HFF-Myc (cell line): ENCODE measurements at regions not wholly inside any gene's neighbourhood (a gene's known extent, or its start where the extent isn't known, plus 50 kb on each side); places are given as distances from the start of the nearest gene placed in this dataset.

ENCODE experiments used
- DNase-seq: peaks from one replicate; pipeline ENCODE4 v3.0.0-alpha.2; 2011; ENCODE audit warnings: low read depth; ENCODE audit errors: extremely low read depth
- H3K4me3 ChIP-seq: replicated peaks from 2 replicates; pipeline ENCODE4 v1.5.1; 2011; ENCODE audit warnings: low read depth, mild to moderate bottlenecking, control low read depth, low read length
- TF ChIP-seq, protein P1 (sequence below): IDR thresholded peaks from 2 replicates; pipeline ENCODE4 v1.5.1; 2012; ENCODE audit warnings: mild to moderate bottlenecking, low read depth, low read length, control low read depth; ENCODE audit errors: missing control alignments

DNA sequence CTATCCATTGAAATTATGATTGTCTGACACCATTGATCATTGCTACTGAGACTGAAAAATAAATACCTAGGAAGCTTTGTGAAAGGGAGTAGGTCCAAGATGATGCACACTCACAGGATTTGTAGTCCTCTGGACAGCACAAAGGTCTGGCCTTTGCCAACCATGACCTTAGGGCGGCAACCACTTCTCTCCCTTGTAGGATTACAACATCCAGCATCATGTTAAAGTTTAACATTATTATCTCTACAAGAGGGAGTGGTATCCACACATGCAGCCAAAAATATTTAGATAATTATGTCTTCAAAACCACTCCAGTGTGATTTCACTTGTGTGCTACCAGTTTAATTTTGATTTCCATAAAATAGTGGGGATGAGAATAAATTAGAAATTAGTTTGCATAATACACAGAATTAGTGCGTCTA is 51.1 kb upstream of the NHSL1 start:
- TF ChIP-seq, protein P1, sequence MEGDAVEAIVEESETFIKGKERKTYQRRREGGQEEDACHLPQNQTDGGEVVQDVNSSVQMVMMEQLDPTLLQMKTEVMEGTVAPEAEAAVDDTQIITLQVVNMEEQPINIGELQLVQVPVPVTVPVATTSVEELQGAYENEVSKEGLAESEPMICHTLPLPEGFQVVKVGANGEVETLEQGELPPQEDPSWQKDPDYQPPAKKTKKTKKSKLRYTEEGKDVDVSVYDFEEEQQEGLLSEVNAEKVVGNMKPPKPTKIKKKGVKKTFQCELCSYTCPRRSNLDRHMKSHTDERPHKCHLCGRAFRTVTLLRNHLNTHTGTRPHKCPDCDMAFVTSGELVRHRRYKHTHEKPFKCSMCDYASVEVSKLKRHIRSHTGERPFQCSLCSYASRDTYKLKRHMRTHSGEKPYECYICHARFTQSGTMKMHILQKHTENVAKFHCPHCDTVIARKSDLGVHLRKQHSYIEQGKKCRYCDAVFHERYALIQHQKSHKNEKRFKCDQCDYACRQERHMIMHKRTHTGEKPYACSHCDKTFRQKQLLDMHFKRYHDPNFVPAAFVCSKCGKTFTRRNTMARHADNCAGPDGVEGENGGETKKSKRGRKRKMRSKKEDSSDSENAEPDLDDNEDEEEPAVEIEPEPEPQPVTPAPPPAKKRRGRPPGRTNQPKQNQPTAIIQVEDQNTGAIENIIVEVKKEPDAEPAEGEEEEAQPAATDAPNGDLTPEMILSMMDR = no peak
- no peak for DNase-seq
- no peak overlapping the region for H3K4me3 ChIP-seq

DNA sequence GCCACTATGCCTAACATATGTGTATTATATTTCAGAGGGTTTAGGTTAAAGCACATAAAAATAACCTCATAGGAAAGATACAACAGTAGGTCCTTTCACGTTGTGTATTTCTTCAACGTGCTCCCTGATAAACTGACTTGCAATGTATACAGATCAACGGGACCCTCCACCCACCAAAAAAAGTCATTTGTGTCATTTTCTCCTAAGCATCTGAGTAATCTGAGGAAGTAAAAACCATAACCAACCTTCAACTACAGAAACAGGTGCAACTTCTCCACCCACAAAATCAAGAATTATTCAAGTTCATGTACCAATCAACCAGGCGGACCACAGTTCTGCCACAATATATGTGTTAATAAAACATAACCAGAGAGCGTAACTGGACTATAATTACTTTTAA is 54.9 kb upstream of the NHSL1 start:
- TF ChIP-seq, protein P1 = no peak
- no peak for DNase-seq
- H3K4me3 ChIP-seq = no peak overlapping the region

DNA sequence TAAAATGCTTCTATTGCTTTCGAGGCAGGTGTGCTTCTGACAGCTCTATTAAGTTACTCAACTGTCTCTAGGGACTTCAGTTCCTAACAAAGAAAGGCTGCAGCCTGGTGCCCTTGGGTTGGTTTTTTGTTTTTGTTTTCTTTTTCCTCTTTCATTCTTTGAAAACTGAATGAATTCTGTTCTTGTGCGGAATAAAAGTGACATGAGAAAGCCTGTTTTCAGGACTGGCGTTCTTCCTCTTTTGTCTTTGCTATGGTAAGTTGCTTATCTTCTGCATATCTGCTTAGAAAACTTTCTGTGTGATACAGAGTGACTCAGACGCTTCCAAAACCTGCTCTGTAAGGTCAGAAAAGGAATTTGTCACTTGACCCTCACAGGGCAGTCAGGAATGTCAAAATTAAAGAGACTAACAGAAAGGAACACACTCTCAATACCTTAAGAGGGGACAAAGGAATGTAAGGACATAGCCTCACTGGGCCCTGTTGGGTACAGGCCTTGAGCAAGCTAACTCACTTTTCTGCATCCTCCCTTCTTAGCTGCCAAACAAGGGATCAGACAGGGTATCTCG is 56.2 kb upstream of the NHSL1 start:
- no peak overlapping the region for H3K4me3 ChIP-seq
- TF ChIP-seq, protein P1 = no peak
- DNase-seq = no peak

DNA sequence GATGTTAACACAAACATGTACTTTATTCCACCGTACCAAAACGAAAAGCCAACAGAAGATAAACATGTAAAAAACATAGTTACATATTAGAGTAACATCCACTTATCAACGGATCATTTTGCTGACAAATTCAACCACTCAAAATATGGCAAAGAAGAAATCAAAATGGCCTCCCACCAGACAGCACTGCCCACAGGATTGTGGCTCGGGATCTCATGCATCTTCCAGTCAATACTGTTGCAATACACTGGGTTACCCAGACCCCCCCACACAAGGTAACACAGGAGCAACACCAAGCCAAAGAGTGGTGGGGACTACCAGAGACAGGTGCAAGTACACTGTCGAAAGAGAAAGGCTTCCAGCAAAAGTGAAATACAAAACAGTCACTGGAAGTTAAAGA is 57.9 kb upstream of the NHSL1 start:
- DNase-seq = no peak
- H3K4me3 ChIP-seq = no peak overlapping the region
- TF ChIP-seq, protein P1 = no peak

DNA sequence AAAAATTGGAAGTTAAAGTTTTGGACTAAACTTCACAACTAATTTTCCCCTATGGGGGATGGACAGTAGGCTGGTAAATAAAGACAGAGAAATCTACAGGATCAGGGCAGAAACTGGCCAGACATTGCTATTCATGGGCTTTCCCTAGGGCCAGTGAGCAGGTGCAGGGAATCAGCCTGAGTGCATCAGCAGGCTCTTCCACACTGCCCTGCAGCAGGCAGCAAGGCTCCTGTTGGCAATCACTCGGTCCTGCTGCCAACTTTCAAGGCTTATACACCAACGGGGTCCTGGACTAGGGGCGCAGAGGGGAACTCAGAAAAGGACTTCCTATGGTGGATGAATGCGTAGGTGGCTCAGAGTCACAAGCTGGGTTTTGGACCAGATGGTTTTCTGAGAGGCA is 59.8 kb upstream of the NHSL1 start:
- TF ChIP-seq, protein P1 = no peak
- DNase-seq = no peak
- no peak overlapping the region for H3K4me3 ChIP-seq

DNA sequence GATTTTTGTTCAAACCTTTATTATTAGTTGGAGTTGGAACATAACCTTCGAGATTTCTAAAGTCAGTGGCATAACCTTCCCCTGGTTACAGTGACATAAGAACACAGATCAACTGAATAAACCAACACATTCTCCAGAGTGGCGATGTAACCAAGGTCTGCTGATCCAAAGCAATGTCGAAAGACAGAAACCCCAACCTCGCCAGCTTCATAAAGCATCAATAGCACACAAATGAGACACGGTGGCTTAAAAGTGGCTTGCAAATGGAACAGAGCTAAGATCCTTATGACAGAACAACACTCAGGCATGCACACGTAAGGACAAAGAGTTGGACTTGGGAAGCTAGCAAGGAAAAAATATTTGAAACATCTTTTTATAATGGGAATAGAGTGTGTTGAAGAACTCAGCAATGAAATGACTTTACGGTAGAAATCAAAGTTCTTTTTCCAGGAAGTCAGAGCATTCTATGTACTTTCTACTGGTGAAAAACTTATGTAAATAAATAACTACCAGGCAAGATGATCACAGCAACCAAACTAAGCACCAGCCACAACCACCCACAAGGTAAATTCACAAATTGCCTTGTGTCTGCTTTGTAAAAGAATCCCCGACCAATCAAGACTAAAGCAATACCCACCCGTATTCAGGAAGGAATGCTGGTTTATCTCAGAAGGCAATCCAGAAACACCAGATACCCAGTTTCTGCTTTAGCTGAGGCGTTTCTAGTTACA is 61.0 kb upstream of the NHSL1 start:
- TF ChIP-seq, protein P1 = no peak
- no peak overlapping the region for H3K4me3 ChIP-seq
- no peak for DNase-seq

DNA sequence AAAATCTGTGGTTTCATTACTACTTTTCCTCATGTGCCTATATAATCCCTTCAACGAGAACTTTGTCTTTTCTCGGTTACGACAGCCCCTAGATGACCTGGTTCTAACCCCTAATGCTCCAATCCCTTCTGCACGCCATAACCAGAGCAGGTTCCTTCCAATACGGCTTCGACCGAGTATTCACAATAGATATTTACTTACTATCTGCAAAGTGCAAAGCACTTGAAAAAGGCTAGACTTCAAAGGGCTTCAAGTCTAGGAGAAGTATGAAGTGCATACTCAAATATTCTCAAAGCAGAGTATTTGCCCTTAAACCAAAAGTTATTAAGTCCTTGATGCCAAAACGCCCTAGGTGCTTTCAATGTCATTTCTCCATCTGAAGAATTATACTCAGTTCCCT is 63.4 kb upstream of the NHSL1 start:
- no peak overlapping the region for H3K4me3 ChIP-seq
- TF ChIP-seq, protein P1 = no peak
- no peak for DNase-seq
